ENCODE measurements at regions not wholly inside any gene's neighbourhood (a gene's known extent, or its start where the extent isn't known, plus 50 kb on each side); places are given as distances from the start of the nearest gene placed in this dataset.
A peak's percentile ranks its signal among the peaks of the same experiment; 100 is the strongest.
"Not testable (repeated sequence)": the region's sequence is repeated elsewhere in the genome, so short reads cannot be mapped to it uniquely, and the experiment has no call there.

DNA sequence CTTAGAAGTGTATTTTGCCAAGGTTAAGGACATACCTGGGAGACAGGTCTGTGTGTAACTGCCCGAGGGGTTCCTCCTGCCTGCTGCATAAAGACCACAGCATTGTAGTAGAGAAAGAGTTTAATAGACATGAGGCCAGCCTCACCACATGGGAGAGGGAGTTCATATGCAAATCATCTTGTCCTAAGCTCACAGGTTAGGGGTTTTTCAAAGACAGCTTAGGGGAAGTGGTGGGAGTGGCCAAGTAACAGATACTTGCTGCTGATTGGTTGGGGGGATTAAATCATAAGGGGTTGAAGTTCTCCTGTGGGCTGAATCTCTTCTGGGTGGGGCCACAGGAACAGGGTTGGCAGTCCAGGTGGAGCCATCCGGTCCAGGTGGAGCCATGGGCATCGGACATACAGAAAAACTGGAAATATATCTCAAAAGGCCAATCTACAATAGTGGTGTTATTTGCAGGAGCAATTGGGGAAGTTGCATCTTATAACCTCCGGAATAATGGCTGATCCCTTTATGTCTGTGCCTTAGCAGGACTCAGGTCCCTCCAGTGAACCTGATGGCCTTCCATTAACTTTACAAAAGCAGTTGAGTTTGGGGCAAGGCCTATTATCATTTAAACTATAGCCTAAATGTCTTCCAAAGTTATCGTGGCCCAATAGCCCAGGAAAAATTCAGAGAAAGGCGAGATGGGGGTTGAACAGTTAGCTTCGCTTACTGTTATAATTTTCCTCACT, 86.0 kb upstream of the MFGE8 start:
- DNase-seq (ENCODE audit: low read depth in 1 of 2, low spot score in 1 of 2) (no peak), FAIRE-seq (no peak)
- WGBS (ENCODE audit: missing lambda C conversion rate): 89% methylated on average over 7 of the region's 7 CpGs

DNA sequence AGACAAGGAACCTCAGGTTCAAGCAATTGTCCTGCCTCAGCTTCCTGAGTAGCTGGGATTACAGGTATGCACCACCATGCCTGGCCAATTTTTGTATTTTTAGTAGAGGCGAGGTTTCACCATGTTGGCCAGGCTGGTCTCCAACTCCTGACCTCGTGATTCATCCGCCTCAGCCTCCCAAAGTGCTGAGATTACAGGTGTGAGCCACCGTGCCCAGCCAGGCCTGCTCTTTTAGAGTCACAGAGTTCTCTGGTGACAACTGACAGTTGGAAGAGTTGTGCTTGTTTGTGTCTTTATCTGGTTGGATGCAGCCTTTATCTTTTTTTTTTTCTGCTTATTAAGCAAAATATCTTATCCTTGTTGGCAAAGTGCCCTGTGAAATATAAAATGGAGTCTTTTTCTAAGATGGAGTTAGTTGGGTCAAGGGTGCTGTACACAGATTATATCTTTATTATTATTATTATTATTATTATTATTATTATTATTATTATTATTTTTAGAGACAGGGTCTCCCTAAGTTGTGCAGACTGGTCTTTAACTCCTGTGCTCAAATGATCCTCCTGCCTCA, 86.5 kb upstream of the ABHD2 start:
- peak overlapping the region; percentile 67 to 87; a peak in 5 of 6 replicates for H3K27ac ChIP-seq
- TF ChIP-seq MAFK (IDR thresholded peaks at IDR 0.05; ENCODE audit: partially characterized antibody): peak; percentile 90
- not testable (repeated sequence) for FAIRE-seq; ATAC-seq; H3K9me3 ChIP-seq; H3K4me3 ChIP-seq; DNase-seq (ENCODE audit: low read depth in 1 of 2, low spot score in 1 of 2)
- ChIA-PET POLR2A (interaction anchor here (0.8 to 2.8 kb wide), 4 partner anchors 10 to 97 kb away, joined by 3 to 16 read pairs (median 11); partner anchors contain the start of gene MFGE8), CTCF (interaction anchor here (0.6 to 32.0 kb wide), 9 partner anchors 8 to 298 kb away, joined by 3 to 851 read pairs (median 3); partner anchors contain the start of genes HAPLN3 and MFGE8)
- peaks cover 27% of the 10 kb centered on the region for H3K4me1 ChIP-seq
- 91% methylated on average over 4 of the region's 4 CpGs for WGBS (ENCODE audit: missing lambda C conversion rate)
- H3K4me2 ChIP-seq: peak overlapping the region; percentile 61

More for the DNA sequence above, 86.0 kb upstream of the MFGE8 start:
- H3K9me3 ChIP-seq: no peaks in the 10 kb centered on the region
- no peak overlapping the region for H3K4me2 ChIP-seq
- POLR2A ChIA-PET: interaction anchor here (0.6 to 2.5 kb wide), 2 partner anchors 17 kb away, joined by 3 to 15 read pairs; no protein-coding TSS in a partner anchor
- CTCF ChIA-PET: interaction anchor here (0.8 to 32.0 kb wide), 7 partner anchors 10 to 208 kb away, joined by 3 to 851 read pairs (median 4); partner anchors contain the start of genes HAPLN3 and MFGE8
- ATAC-seq: no peak
- H3K4me1 ChIP-seq: peaks cover 41% of the 10 kb centered on the region
- TF ChIP-seq, protein P1, sequence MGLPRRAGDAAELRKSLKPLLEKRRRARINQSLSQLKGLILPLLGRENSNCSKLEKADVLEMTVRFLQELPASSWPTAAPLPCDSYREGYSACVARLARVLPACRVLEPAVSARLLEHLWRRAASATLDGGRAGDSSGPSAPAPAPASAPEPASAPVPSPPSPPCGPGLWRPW (IDR thresholded peaks at IDR 0.05): no peak
- TF ChIP-seq HEYL (CRISPR knock-in tag; IDR thresholded peaks at IDR 0.05) (no peak), POLR2A (IDR thresholded peaks at IDR 0.05; ENCODE audit: low read length) (no peak), CHD2 (IDR thresholded peaks at IDR 0.05; ENCODE audit: low read length, partially characterized antibody) (no peak), JUNB (IDR thresholded peaks at IDR 0.05) (no peak), HOXA7 (CRISPR knock-in tag; IDR thresholded peaks at IDR 0.05) (no peak), EHMT2 (IDR thresholded peaks at IDR 0.05; ENCODE audit: low read depth) (no peak), HOXB5 (CRISPR knock-in tag; IDR thresholded peaks at IDR 0.05) (no peak), RNF2 (IDR thresholded peaks at IDR 0.05; ENCODE audit: borderline replicate concordance, low read depth) (no peak), HOXB13 (CRISPR knock-in tag; IDR thresholded peaks at IDR 0.05; ENCODE audit: low read depth) (no peak), SREBF2 (IDR thresholded peaks at IDR 0.05) (no peak), ZNF302 (CRISPR knock-in tag; IDR thresholded peaks at IDR 0.05) (no peak), CEBPB (IDR thresholded peaks at IDR 0.05) (no peak), ZC3H11A (IDR thresholded peaks at IDR 0.05) (no peak), TP53 (CRISPR knock-in tag; IDR thresholded peaks at IDR 0.05) (no peak)
- TF ChIP-seq, protein P2, sequence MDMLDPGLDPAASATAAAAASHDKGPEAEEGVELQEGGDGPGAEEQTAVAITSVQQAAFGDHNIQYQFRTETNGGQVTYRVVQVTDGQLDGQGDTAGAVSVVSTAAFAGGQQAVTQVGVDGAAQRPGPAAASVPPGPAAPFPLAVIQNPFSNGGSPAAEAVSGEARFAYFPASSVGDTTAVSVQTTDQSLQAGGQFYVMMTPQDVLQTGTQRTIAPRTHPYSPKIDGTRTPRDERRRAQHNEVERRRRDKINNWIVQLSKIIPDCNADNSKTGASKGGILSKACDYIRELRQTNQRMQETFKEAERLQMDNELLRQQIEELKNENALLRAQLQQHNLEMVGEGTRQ (IDR thresholded peaks at IDR 0.05): no peak
- TF ChIP-seq, protein P3, sequence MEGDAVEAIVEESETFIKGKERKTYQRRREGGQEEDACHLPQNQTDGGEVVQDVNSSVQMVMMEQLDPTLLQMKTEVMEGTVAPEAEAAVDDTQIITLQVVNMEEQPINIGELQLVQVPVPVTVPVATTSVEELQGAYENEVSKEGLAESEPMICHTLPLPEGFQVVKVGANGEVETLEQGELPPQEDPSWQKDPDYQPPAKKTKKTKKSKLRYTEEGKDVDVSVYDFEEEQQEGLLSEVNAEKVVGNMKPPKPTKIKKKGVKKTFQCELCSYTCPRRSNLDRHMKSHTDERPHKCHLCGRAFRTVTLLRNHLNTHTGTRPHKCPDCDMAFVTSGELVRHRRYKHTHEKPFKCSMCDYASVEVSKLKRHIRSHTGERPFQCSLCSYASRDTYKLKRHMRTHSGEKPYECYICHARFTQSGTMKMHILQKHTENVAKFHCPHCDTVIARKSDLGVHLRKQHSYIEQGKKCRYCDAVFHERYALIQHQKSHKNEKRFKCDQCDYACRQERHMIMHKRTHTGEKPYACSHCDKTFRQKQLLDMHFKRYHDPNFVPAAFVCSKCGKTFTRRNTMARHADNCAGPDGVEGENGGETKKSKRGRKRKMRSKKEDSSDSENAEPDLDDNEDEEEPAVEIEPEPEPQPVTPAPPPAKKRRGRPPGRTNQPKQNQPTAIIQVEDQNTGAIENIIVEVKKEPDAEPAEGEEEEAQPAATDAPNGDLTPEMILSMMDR (IDR thresholded peaks at IDR 0.05): no peak
- TF ChIP-seq, protein P4, sequence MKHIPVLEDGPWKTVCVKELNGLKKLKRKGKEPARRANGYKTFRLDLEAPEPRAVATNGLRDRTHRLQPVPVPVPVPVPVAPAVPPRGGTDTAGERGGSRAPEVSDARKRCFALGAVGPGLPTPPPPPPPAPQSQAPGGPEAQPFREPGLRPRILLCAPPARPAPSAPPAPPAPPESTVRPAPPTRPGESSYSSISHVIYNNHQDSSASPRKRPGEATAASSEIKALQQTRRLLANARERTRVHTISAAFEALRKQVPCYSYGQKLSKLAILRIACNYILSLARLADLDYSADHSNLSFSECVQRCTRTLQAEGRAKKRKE (CRISPR knock-in tag; IDR thresholded peaks at IDR 0.05; ENCODE audit: low read depth): no peak
- TF ChIP-seq, protein P5, sequence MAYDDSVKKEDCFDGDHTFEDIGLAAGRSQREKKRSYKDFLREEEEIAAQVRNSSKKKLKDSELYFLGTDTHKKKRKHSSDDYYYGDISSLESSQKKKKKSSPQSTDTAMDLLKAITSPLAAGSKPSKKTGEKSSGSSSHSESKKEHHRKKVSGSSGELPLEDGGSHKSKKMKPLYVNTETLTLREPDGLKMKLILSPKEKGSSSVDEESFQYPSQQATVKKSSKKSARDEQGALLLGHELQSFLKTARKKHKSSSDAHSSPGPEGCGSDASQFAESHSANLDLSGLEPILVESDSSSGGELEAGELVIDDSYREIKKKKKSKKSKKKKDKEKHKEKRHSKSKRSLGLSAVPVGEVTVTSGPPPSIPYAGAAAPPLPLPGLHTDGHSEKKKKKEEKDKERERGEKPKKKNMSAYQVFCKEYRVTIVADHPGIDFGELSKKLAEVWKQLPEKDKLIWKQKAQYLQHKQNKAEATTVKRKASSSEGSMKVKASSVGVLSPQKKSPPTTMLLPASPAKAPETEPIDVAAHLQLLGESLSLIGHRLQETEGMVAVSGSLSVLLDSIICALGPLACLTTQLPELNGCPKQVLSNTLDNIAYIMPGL (CRISPR knock-in tag; IDR thresholded peaks at IDR 0.05; ENCODE audit: borderline replicate concordance): no peak
- peak overlapping the region in 1 of 2 experiments; percentile 8; a peak in 1 of 6 replicates for H3K27ac ChIP-seq
- H3K4me3 ChIP-seq: no peak overlapping the region
